NCI-H774 (cell line): ENCODE measurements at regions not wholly inside any gene's neighbourhood (a gene's known extent, or its start where the extent isn't known, plus 50 kb on each side); places are given as distances from the start of the nearest gene placed in this dataset.
"Not testable (repeated sequence)": the region's sequence is repeated elsewhere in the genome, so short reads cannot be mapped to it uniquely, and the experiment has no call there.

ENCODE experiments used
- DNase-seq: peaks from one replicate; lab custom pipeline; 2025; lab: John Stamatoyannopoulos, UW

- DNase-seq = no peak
Measured at GRCh38 chr12:102297412-102297811, 99.8 kb upstream of the PMCH start.

- no peak for DNase-seq
Measured at GRCh38 chr12:102294568-102294967, 96.9 kb upstream of the PMCH start.

GRCh38 chr12:102291498-102292440 is 94.1 kb upstream of the PMCH start:
- not testable (repeated sequence) for DNase-seq

- DNase-seq = not testable (repeated sequence)
Measured at GRCh38 chr12:102289702-102290101, 92.1 kb upstream of the PMCH start.

GRCh38 chr12:102281231-102281630 is 83.6 kb upstream of the PMCH start:
- no peak for DNase-seq

- not testable (repeated sequence) for DNase-seq
Measured at GRCh38 chr12:102255687-102256086, 58.1 kb upstream of the PMCH start.

GRCh38 chr12:102251005-102251404 is 53.4 kb upstream of the PMCH start:
- not testable (repeated sequence) for DNase-seq

GRCh38 chr12:102249079-102249841 is 51.6 kb upstream of the PMCH start:
- peak; percentile 29 for DNase-seq
